ENCODE measurements at regions not wholly inside any gene's neighbourhood (a gene's known extent, or its start where the extent isn't known, plus 50 kb on each side); places are given as distances from the start of the nearest gene placed in this dataset.

DNA sequence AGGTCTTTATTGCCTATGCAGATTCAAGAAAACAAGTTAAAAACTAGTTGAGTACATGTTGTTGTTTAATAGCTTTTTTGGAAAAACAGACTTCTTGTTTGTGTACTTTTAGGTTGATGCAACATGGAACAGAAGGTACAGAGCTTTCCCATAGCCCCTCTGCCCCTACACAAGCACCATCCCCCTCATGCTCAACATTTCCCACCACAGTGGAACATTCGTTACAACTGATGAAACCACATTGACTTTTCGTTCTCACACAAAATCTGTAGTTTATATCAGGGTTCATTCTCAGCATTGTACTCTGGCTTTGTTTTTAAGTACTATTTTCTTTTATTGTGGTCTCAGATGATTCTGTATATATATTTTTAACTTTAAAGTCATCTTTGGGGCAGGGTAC lies 1054.6 kb downstream of the NTRK3 start:
- no peak for TF ChIP-seq POLR2AphosphoS5 (IDR thresholded peaks at IDR 0.05; ENCODE audit: low read depth, low read length)
- TF ChIP-seq, protein P1, sequence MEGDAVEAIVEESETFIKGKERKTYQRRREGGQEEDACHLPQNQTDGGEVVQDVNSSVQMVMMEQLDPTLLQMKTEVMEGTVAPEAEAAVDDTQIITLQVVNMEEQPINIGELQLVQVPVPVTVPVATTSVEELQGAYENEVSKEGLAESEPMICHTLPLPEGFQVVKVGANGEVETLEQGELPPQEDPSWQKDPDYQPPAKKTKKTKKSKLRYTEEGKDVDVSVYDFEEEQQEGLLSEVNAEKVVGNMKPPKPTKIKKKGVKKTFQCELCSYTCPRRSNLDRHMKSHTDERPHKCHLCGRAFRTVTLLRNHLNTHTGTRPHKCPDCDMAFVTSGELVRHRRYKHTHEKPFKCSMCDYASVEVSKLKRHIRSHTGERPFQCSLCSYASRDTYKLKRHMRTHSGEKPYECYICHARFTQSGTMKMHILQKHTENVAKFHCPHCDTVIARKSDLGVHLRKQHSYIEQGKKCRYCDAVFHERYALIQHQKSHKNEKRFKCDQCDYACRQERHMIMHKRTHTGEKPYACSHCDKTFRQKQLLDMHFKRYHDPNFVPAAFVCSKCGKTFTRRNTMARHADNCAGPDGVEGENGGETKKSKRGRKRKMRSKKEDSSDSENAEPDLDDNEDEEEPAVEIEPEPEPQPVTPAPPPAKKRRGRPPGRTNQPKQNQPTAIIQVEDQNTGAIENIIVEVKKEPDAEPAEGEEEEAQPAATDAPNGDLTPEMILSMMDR (IDR thresholded peaks at IDR 0.05) = no peak
